ENCODE measurements at regions not wholly inside any gene's neighbourhood (a gene's known extent, or its start where the extent isn't known, plus 50 kb on each side); places are given as distances from the start of the nearest gene placed in this dataset.
A peak's percentile ranks its signal among the peaks of the same experiment; 100 is the strongest.

GRCh38 chr3:134427400-134428111 lies 53.3 kb upstream of the AMOTL2 start:
- H3K4me3 ChIP-seq: no peak overlapping the region
- H3K27ac ChIP-seq: peak overlapping the region in 11 of 21 experiments; percentile 13 to 71 (median 35)

GRCh38 chr3:134426660-134427181 lies 52.5 kb upstream of the AMOTL2 start:
- Histone ChIP-seq H3K27ac (peak overlapping the region in 11 of 21 experiments; percentile 13 to 71 (median 43)), H3K4me3 (no peak overlapping the region)

- no peak overlapping the region for H3K4me3 ChIP-seq
These were observed 51.7 kb upstream of the AMOTL2 start for GRCh38 chr3:134425943-134426342.

More at GRCh38 chr3:134425943-134426342, 51.7 kb upstream of the AMOTL2 start:
- H3K27ac ChIP-seq: no peak overlapping the region

Measured in skin epidermis (tissue), 12 donors.